Thyroid gland (tissue), 4 donors: ENCODE measurements at regions not wholly inside any gene's neighbourhood (a gene's known extent, or its start where the extent isn't known, plus 50 kb on each side); places are given as distances from the start of the nearest gene placed in this dataset.

Experiments used
- DNase-seq, 2 donors: peaks; one replicate each; pipeline ENCODE4 v3.0.0-alpha.2; 2019
- H3K27ac ChIP-seq, 3 donors: fragments of 200-600 bp; sonication (generic); 1 replicate in 2 of 3; 2 replicates in 1 of 3; pipeline ENCODE4 v1.5.1; 2016 to 2019; ENCODE audit warnings: mild to moderate bottlenecking in 1 of 3, moderate library complexity in 1 of 3
- H3K27me3 ChIP-seq: fragments of 200-600 bp; sonication (generic); one replicate; pipeline ENCODE4 v1.5.1; 2019
- H3K36me3 ChIP-seq, 2 donors: fragments of 200-600 bp; sonication (generic); one replicate each; pipeline ENCODE4 v1.5.1; 2016 to 2019
- H3K4me1 ChIP-seq, 2 donors: fragments of 200-600 bp; sonication (generic); one replicate each; pipeline ENCODE4 v1.5.1; 2017 to 2019
- H3K4me3 ChIP-seq, 3 donors: fragments of 200-600 bp; sonication (generic); replicated peaks in 1 of 3; 1 replicate in 2 of 3; 2 replicates in 1 of 3; pipeline ENCODE4 v1.5.1; 2016; ENCODE audit warnings: mild to moderate bottlenecking in 1 of 3
- H3K9me3 ChIP-seq: fragments of 200-600 bp; sonication (generic); one replicate; pipeline ENCODE4 v1.5.1; 2017
- POLR2A ChIP-seq, 2 donors: fragments of 450-650 bp; IDR thresholded peaks; one replicate each; pipeline ENCODE4 v1.6.1; 2017; ENCODE audit warnings: antibody characterized with exemption in 2 of 2, mild to moderate bottlenecking in 2 of 2, moderate library complexity in 1 of 2
- WGBS, 2 donors: methylation state at CpG; one replicate each; pipeline ENCODE4 v1.1.5; 2017; 5-methylcytosine and 5-hydroxymethylcytosine counted together
- intact Hi-C: fragments of 100-400 bp; cut with DNase I; formaldehyde crosslinking; loops from one replicate; pipeline ENCODE4 v1.15.1; 2023
- TF ChIP-seq, protein P1 (sequence below), 6 experiments: fragments of 200-600 bp in 3 of 6; fragments of 450-650 bp in 3 of 6; sonication (generic) in 3 of 6; IDR thresholded peaks; one replicate each; pipeline ENCODE4 v1.5.1; 2016 to 2019; ENCODE audit warnings: antibody characterized with exemption in 6 of 6, mild to moderate bottlenecking in 2 of 6, inconsistent platforms in 1 of 6, moderate library complexity in 1 of 6

DNA sequence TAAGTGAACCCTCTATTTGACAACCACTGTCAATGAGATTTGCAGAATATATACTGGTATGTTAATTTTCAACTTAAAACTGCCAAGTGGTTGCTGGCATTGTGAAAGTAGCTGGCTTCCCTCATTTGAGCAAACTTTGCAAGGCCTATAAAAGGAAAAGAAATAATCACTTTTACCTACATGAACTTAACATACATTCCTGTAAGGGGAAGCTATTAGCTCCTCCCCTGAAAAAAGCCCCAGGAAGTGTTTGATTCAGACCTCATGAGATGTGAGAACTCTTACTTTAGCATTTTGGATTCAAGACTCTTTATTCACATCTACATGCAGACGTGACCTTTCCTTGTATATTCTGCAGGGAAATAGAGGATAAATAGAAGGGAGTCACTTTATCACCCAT, 175.6 kb downstream of the OTUD1 start:
- Histone ChIP-seq H3K27ac (no peak overlapping the region), H3K27me3 (no peaks in the 10 kb centered on the region), H3K4me3 (no peak overlapping the region), H3K4me1 (no peaks in the 10 kb centered on the region), H3K36me3 (no peaks in the 10 kb centered on the region), H3K9me3 (no peaks in the 10 kb centered on the region)
- DNase-seq: no peak
- TF ChIP-seq, protein P1, sequence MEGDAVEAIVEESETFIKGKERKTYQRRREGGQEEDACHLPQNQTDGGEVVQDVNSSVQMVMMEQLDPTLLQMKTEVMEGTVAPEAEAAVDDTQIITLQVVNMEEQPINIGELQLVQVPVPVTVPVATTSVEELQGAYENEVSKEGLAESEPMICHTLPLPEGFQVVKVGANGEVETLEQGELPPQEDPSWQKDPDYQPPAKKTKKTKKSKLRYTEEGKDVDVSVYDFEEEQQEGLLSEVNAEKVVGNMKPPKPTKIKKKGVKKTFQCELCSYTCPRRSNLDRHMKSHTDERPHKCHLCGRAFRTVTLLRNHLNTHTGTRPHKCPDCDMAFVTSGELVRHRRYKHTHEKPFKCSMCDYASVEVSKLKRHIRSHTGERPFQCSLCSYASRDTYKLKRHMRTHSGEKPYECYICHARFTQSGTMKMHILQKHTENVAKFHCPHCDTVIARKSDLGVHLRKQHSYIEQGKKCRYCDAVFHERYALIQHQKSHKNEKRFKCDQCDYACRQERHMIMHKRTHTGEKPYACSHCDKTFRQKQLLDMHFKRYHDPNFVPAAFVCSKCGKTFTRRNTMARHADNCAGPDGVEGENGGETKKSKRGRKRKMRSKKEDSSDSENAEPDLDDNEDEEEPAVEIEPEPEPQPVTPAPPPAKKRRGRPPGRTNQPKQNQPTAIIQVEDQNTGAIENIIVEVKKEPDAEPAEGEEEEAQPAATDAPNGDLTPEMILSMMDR (IDR thresholded peaks at IDR 0.05): no peak
- no peak for TF ChIP-seq POLR2A (IDR thresholded peaks at IDR 0.05)
- 80 to 91% methylated on average over 1 of the region's 1 CpG for WGBS, 2 donors
- intact Hi-C loops: no loop called here

DNA sequence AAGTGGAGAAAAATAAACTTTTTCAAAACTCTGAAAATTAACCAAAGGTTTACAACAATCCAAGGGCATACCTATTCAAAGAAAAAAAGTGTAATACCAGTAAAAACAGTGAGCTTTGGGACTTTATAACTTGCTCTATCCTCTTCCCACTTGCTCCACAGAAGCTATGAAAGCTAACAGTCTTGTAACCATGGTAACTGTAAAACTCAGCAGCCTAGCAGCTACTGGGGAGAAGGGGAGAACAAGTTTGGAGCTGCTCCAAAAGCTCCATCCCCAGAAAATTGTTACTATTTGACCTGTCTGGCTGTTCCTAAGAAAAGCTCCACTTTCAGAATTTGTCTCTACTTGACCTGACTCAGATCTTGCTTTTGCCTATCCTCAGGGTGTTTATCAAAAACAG, 191.5 kb downstream of the OTUD1 start:
- DNase-seq: no peak
- TF ChIP-seq POLR2A (IDR thresholded peaks at IDR 0.05): no peak
- TF ChIP-seq, protein P1 (IDR thresholded peaks at IDR 0.05): no peak
- no peaks in the 10 kb centered on the region for H3K27me3 ChIP-seq
- H3K9me3 ChIP-seq: no peaks in the 10 kb centered on the region
- H3K36me3 ChIP-seq: no peaks in the 10 kb centered on the region
- no peak overlapping the region for H3K27ac ChIP-seq
- H3K4me1 ChIP-seq: no peaks in the 10 kb centered on the region
- intact Hi-C loops: no loop called here
- no peak overlapping the region for H3K4me3 ChIP-seq

DNA sequence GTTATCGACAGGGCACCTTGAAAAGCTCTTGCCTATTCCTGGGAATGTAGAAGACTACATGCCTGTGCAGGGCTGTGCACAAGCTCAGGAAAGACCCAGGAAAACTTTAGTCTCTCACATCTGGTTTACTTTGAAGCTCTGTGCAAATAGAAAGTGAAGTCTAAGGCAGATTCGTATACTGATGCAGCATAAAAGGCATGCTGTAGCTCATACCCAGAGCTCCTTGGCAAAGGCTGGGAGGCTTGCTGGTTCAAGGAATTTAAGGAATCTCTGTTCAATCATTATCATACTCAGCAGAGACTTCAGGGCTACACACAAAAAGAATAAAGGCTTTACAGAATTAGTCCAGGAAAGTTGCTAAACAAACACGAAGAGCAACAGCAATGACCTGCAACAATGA, 192.0 kb downstream of the OTUD1 start:
- Histone ChIP-seq H3K4me1 (no peaks in the 10 kb centered on the region), H3K27ac (no peak overlapping the region), H3K27me3 (no peaks in the 10 kb centered on the region), H3K9me3 (no peaks in the 10 kb centered on the region), H3K4me3 (no peak overlapping the region), H3K36me3 (no peaks in the 10 kb centered on the region)
- 52 to 54% methylated on average over 3 of the region's 3 CpGs for WGBS, 2 donors
- TF ChIP-seq, protein P1 (IDR thresholded peaks at IDR 0.05): no peak
- TF ChIP-seq POLR2A (IDR thresholded peaks at IDR 0.05): no peak
- no peak for DNase-seq
- intact Hi-C loops: no loop called here

DNA sequence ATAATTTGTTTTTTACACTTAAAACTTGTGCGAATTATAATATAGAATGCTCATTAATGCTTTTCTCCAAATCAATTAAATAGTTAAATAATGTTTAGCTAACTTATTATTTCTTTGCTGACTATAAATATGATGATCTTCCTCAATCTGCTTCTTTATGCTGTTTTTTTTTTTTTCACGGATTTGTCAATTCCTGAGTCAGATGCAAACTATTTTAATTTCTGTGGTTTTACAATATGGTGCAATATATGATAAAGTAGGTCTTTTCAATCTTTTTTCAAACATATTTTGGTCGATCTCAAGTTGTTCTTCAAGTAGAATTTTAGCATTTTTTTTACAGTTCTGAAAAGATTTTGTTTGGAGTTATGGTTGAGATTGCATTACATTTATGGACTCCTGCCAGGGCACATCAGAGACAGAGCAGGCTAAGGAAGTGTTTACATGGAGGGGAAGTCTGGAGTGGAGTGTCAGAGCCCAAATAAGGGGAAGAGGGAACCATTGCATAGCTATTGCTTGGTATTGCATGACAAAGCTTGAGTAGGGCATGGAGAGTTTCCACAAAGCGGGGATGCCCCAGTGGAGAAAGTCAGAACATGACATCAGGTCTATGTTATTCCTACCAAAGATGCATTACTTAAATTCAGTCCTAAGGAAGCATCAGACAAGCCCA, 204.4 kb downstream of the OTUD1 start:
- DNase-seq: no peak
- H3K27ac ChIP-seq: no peak overlapping the region
- TF ChIP-seq, protein P1 (IDR thresholded peaks at IDR 0.05): no peak
- TF ChIP-seq POLR2A (IDR thresholded peaks at IDR 0.05): no peak
- WGBS, 2 donors: 80 to 82% methylated on average over 4 of the region's 4 CpGs
- H3K4me3 ChIP-seq: no peak overlapping the region
- no peaks in the 10 kb centered on the region for H3K4me1 ChIP-seq
- intact Hi-C loops: no loop called here
- no peaks in the 10 kb centered on the region for H3K36me3 ChIP-seq
- no peaks in the 10 kb centered on the region for H3K27me3 ChIP-seq
- no peaks in the 10 kb centered on the region for H3K9me3 ChIP-seq

- no peaks in the 10 kb centered on the region for H3K36me3 ChIP-seq
- no peaks in the 10 kb centered on the region for H3K4me1 ChIP-seq
- DNase-seq: no peak
- H3K27me3 ChIP-seq: no peaks in the 10 kb centered on the region
- intact Hi-C loops: no loop called here
- no peak for TF ChIP-seq POLR2A (IDR thresholded peaks at IDR 0.05)
- TF ChIP-seq, protein P1 (IDR thresholded peaks at IDR 0.05): no peak
- H3K27ac ChIP-seq: no peak overlapping the region
- WGBS, 2 donors: 78 to 86% methylated on average over 2 of the region's 2 CpGs
- no peaks in the 10 kb centered on the region for H3K9me3 ChIP-seq
- H3K4me3 ChIP-seq: no peak overlapping the region
These were observed 209.7 kb downstream of the OTUD1 start for GRCh38 chr10:23648618-23649017.
